Activated T-helper 17 cell treated with anti-CD3 and anti-CD28 coated beads, Interleukin-2, amount 50 U/mL, for 72 hours (primary cell): ENCODE measurements at regions not wholly inside any gene's neighbourhood (a gene's known extent, or its start where the extent isn't known, plus 50 kb on each side); places are given as distances from the start of the nearest gene placed in this dataset.

Experiments used
- ATAC-seq: fragments of 150-1000 bp; cut with Tn5 transposase; replicated peaks from 2 replicates; pipeline ENCODE4 v1.10.0; 2021; ENCODE audit warnings: mild to moderate bottlenecking, moderate library complexity
- H3K27ac Mint-ChIP-seq: one replicate; pipeline ENCODE4 v1.8.0; 2022; ENCODE audit warnings: mixed read lengths
- H3K27me3 Mint-ChIP-seq: one replicate; pipeline ENCODE4 v1.8.0; 2022; ENCODE audit warnings: mixed read lengths
- H3K36me3 Mint-ChIP-seq: one replicate; pipeline ENCODE4 v1.8.0; 2022; ENCODE audit warnings: low read depth, mild to moderate bottlenecking, mixed read lengths
- H3K4me1 Mint-ChIP-seq: one replicate; pipeline ENCODE4 v1.8.0; 2022; ENCODE audit warnings: mixed read lengths
- H3K4me3 Mint-ChIP-seq: one replicate; pipeline ENCODE4 v1.8.0; 2022; ENCODE audit warnings: mild to moderate bottlenecking, mixed read lengths
- H3K9me3 Mint-ChIP-seq: one replicate; pipeline ENCODE4 v1.8.0; 2022; ENCODE audit warnings: mixed read lengths

DNA sequence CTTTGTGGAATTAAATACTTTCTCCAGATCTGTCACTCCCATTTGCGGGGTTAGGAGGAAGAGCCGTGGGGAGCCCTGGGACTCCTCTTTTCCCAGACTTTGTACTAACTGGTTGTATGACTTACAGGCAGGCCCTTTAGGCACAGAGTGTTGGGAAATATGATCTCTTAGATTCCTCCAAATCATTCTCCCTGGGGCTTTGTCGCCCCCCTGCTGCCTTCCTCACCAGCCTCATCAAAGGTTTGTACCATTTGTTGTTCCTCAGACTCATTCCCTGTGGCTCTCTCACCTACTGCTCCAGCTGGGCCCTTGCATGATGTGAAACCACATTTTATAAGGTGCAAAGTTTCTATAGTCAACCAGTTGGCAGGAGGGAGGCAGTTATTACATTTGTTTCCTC lies 56.4 kb downstream of the CRYGS start:
- H3K9me3 Mint-ChIP-seq, result no peaks in the 10 kb centered on the region
- H3K27ac Mint-ChIP-seq, result no peak overlapping the region
- H3K27me3 Mint-ChIP-seq, result no peaks in the 10 kb centered on the region
- H3K4me1 Mint-ChIP-seq, result no peaks in the 10 kb centered on the region
- no peak for ATAC-seq
- H3K4me3 Mint-ChIP-seq, result no peak overlapping the region
- H3K36me3 Mint-ChIP-seq, result no peaks in the 10 kb centered on the region

DNA sequence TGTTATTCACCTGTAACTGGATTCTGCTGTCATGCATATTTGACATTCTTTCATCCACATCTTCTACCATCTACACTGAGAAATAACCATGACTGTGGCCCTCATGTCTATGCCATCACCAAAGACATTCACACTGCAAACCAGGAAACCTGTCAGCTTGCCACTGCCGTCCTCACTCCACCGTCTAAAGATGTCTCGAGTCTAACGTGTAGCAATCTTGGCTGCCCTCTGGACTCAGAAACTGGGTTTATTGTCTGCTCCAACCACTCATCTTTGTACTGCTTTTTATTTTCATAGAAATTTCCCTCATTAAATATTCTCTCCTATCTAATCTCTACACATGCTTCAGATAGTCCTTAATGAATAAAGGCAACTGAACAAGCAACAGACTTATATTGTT lies 57.1 kb downstream of the CRYGS start:
- ATAC-seq, result no peak
- no peaks in the 10 kb centered on the region for H3K9me3 Mint-ChIP-seq
- H3K4me1 Mint-ChIP-seq, result no peaks in the 10 kb centered on the region
- no peak overlapping the region for H3K4me3 Mint-ChIP-seq
- no peak overlapping the region for H3K27ac Mint-ChIP-seq
- no peaks in the 10 kb centered on the region for H3K27me3 Mint-ChIP-seq
- no peaks in the 10 kb centered on the region for H3K36me3 Mint-ChIP-seq

DNA sequence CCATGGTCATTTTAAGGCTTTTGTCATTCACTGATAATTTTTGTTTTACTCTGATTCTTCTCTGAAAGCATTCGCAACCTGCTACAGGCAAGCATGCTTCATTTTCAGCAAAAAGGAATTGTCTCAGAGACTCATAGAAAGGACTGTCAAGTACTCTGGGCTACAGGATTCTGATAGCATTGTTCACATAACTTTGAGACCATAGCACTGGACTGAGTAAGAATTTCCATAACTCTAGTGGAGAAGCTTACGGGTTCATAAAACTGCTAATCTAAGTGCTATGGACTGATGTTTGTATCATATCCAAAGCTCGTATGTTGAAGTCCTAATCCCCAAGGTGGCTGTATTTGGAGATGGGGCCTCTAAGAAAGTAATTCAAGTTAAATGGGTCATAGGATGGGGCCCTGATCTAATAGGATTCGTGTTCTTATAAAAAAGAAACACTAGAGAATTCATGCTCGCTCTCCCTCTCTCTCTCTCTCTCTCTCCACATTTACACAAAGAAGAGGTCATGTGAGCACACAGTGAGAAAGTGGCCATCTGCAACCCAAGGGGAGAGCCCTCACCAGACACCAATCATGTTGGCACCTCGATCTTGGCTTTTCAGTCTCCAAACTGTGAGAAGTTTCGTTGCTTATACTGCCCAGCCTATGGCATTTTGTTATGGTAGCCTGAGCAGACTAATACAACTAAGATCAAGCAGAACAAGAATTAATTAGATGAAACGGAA lies 60.4 kb downstream of the CRYGS start:
- Mint-ChIP-seq H3K4me1 (peaks cover 5% of the 10 kb centered on the region), H3K9me3 (no peaks in the 10 kb centered on the region), H3K27ac (no peak overlapping the region), H3K27me3 (no peaks in the 10 kb centered on the region), H3K36me3 (no peaks in the 10 kb centered on the region), H3K4me3 (no peak overlapping the region)
- no peak for ATAC-seq

DNA sequence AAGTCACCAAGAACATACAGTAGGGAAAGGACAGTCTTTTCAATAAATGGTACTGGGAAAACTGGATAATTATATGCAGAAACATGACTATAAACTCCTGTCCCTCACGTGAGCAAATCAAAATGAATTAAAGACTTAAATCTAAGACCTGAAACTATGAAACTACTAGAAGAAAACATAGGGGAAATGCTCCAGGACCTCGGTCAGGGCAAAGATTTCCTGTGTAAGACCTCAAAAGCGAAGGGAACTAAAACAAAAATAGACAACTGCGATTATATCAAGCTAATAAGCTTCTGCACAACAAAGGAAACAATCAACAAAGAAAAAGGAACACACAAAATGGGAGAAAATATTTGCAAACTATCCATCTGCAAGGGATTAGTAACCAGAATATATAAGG lies 62.7 kb downstream of the CRYGS start:
- Mint-ChIP-seq H3K36me3 (no peaks in the 10 kb centered on the region), H3K27ac (no peak overlapping the region), H3K9me3 (no peaks in the 10 kb centered on the region), H3K4me3 (no peak overlapping the region), H3K27me3 (no peaks in the 10 kb centered on the region), H3K4me1 (peaks cover 5% of the 10 kb centered on the region)
- ATAC-seq, result no peak

DNA sequence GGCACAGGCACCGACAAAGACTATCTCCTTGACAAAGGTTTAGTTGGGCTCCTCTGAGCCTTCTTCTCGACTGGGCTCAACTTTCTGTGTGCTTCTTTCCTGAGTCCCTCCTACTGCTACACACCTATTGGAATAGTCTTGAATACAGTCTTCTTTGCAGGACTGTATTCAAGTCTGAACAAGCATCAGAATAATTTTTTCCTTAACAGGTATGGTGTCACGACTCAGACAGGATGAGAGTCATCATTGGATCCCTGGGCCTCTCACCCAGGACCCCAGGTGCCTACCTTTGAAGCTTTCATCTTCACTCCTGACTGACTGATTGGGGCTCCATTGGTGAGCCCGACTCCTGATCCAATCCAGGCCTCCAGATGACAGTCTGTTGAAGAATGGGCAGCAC lies 66.3 kb downstream of the CRYGS start:
- H3K27ac Mint-ChIP-seq, result peak overlapping the region; percentile 79
- ATAC-seq, result no peak
- no peaks in the 10 kb centered on the region for H3K36me3 Mint-ChIP-seq
- no peaks in the 10 kb centered on the region for H3K27me3 Mint-ChIP-seq
- peak overlapping the region; percentile 43 for H3K4me3 Mint-ChIP-seq
- H3K4me1 Mint-ChIP-seq, result peaks cover 6% of the 10 kb centered on the region
- no peaks in the 10 kb centered on the region for H3K9me3 Mint-ChIP-seq

DNA sequence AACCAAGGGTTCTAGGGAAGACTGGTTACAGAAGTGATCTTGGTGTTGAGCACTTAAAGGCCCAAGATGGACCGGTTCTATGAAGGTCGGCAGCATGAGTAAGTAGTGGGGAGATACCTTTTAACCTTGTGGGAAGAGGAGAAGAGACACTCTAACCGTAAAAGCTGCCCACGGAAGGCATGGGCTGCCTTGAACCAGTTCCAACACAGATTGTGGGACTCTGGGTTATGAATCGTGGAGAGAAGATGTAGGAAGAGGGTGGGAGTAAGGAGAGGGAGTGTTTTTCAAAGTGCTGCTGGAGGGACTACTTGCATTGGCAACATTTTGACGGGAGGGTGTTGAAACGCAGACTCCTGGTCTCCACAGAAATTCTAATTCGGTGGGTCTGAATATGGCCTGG lies 67.1 kb downstream of the CRYGS start:
- H3K4me3 Mint-ChIP-seq, result peak overlapping the region; percentile 43
- no peaks in the 10 kb centered on the region for H3K36me3 Mint-ChIP-seq
- H3K27ac Mint-ChIP-seq, result peak overlapping the region; percentile 79
- no peaks in the 10 kb centered on the region for H3K27me3 Mint-ChIP-seq
- peak; percentile 46 for ATAC-seq
- H3K4me1 Mint-ChIP-seq, result peaks cover 11% of the 10 kb centered on the region
- no peaks in the 10 kb centered on the region for H3K9me3 Mint-ChIP-seq

DNA sequence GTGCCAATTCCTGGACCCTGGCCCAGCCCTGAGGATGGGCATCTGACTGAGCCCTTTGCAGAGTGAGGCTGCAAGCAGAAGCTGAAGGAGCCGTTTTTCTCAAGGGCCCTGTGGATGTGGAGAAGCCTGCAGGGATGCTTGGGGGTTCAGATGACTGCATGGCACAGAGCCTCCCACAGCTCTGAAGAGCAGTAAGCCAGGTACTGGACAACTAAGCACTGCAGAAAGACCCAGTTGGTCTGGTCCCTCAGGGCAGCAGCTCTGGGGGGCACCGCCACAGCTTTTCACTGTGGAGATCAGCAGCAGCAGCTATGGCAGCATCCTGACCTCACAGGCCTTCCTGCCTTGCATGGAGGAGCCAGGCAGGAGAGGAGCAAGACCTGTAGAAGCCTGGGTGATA lies 67.6 kb downstream of the CRYGS start:
- no peaks in the 10 kb centered on the region for H3K27me3 Mint-ChIP-seq
- peaks cover 9% of the 10 kb centered on the region for H3K4me1 Mint-ChIP-seq
- ATAC-seq, result peak; percentile 42
- peak overlapping the region; percentile 43 for H3K4me3 Mint-ChIP-seq
- H3K36me3 Mint-ChIP-seq, result no peaks in the 10 kb centered on the region
- peak overlapping the region; percentile 79 for H3K27ac Mint-ChIP-seq
- no peaks in the 10 kb centered on the region for H3K9me3 Mint-ChIP-seq

DNA sequence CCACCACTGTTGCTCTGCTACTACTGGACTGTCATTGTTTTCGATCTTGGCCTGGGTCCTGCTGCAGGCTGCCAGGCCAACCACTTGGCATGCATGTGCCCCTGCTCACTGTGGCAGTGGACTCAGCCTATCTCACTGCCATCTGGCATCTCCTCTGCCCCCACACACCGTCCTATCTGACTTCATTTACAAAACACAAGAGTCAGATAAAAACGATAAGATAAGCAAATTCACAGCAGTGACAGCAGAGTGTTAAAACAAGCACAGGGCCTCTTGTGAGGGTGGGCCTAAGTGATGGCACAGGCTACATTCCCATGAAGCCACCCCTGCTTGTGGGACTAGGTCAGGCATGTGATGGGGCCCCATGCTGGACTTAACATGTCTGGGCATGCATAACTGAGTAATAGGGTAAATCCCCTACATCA lies 68.1 kb downstream of the CRYGS start:
- Mint-ChIP-seq H3K9me3 (no peaks in the 10 kb centered on the region), H3K27ac (peak overlapping the region; percentile 79), H3K36me3 (no peaks in the 10 kb centered on the region), H3K27me3 (no peaks in the 10 kb centered on the region), H3K4me1 (peaks cover 6% of the 10 kb centered on the region), H3K4me3 (peak overlapping the region; percentile 43)
- peak; percentile 68 for ATAC-seq

DNA sequence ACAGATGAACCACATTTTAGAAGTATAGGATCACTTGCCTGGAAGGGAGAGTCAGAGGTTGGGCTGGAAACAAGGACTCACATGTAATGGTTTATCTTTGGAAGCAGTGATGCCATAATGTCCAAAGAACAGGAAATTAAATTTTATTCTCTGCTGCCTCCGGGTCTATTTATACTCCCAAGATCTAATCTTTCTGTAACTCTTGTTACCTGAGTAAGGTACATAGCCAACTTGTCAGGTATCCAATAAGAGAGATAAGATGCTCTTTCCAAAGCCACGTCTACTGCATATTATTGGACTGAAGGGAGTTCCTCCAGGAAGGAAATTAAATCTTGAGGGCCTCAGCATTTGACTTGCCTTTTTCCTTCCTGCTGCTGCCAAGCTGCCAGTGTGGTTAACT lies 71.0 kb downstream of the CRYGS start:
- Mint-ChIP-seq H3K27me3 (peaks cover 3% of the 10 kb centered on the region), H3K9me3 (no peaks in the 10 kb centered on the region), H3K36me3 (no peaks in the 10 kb centered on the region), H3K27ac (peak overlapping the region; percentile 84), H3K4me3 (no peak overlapping the region), H3K4me1 (peaks cover 6% of the 10 kb centered on the region)
- no peak for ATAC-seq

DNA sequence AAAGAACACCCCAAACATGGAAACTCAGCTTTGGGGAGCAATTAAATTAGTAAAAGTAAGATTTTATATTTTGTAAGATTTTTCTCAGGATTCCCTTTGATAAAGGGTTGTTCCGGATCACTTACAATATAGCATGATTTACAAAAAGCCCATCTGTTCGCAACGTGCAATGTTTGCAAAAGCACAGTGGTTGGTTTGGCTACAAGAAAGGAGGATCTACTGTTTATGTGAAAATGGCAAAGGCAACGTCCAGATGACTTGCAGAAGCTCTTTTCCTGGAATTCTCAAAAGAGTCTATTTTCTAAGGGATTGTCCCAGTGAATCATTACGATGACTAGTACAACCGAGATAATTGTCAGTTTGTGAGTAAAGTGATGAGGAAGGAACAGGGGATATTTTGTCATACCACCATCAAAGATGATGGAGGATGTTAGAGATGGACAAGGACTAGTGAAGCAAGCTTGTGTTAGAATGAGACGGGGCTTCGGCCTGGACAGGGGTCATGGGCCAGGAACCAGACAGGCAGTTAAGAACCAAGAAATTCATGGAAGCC lies 71.6 kb downstream of the CRYGS start:
- Mint-ChIP-seq H3K36me3 (no peaks in the 10 kb centered on the region), H3K4me1 (peaks cover 6% of the 10 kb centered on the region), H3K9me3 (no peaks in the 10 kb centered on the region), H3K4me3 (no peak overlapping the region), H3K27me3 (peaks cover 3% of the 10 kb centered on the region), H3K27ac (peak overlapping the region; percentile 84)
- ATAC-seq, result peak; percentile 62

DNA sequence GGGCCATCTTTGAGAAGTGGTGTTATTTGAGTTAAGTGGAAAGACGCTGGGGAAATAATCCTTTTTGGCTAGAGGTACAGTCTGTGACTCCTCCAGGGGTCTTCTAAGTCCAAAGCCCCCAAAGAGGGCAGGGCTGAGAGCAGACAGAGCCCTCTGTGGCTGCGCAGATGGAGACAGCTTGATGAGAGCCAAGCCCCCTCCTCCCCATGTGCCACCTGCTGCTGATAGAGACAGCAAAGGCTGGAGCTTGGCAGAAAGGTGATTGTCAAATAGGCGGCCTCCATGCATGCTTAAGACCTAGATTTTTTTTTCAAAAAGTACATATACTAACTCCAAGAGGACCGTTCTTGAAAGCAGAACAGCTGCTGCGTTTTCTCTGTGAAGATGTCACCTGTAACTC lies 72.4 kb downstream of the CRYGS start:
- Mint-ChIP-seq H3K36me3 (no peaks in the 10 kb centered on the region), H3K27me3 (peaks cover 3% of the 10 kb centered on the region), H3K4me1 (peaks cover 6% of the 10 kb centered on the region), H3K9me3 (no peaks in the 10 kb centered on the region), H3K27ac (no peak overlapping the region), H3K4me3 (no peak overlapping the region)
- ATAC-seq, result no peak

DNA sequence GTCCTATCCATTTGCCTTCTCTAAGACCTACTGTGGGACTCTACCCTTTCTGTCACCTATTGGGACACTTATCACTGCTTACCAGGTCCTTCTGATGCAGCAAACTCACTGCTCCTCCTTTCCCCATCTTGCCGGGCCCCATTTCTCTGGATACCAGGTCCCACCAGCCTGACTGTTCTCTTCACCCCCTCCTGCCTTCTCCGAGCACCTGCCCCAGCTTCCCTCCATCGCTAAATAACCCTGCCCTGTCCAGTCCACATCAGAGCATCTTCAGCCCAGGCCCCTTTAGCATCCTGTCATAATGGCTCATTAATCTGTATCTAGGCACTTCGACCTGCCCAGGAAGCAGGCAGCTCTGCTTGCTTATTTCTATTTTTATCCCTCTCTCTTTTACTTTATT lies 74.7 kb downstream of the CRYGS start:
- no peaks in the 10 kb centered on the region for H3K36me3 Mint-ChIP-seq
- H3K27me3 Mint-ChIP-seq, result peaks cover 3% of the 10 kb centered on the region
- no peak for ATAC-seq
- peak overlapping the region; percentile 7 for H3K27ac Mint-ChIP-seq
- H3K9me3 Mint-ChIP-seq, result no peaks in the 10 kb centered on the region
- H3K4me3 Mint-ChIP-seq, result no peak overlapping the region
- H3K4me1 Mint-ChIP-seq, result peaks cover 6% of the 10 kb centered on the region

DNA sequence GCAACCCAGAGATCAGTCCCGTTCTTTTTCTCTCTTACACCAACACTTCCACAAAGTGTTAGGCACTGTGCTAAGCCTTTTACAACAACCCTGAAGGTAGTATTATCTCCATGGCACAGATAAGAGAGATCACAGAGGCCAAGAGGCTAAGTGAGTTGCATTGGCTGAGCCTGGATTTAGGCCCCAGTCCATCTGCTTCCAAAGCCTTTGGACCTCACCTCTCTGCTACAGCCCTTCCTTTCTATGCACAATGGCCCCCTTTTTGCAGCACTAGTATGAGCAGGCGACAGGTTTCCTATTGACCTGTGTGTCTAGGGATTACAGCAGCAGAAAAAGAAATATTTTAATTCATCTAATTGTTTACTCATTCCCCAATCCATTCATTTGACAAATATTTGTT lies 76.2 kb downstream of the CRYGS start:
- H3K27ac Mint-ChIP-seq, result no peak overlapping the region
- peaks cover 3% of the 10 kb centered on the region for H3K27me3 Mint-ChIP-seq
- H3K4me3 Mint-ChIP-seq, result no peak overlapping the region
- H3K9me3 Mint-ChIP-seq, result no peaks in the 10 kb centered on the region
- ATAC-seq, result no peak
- H3K36me3 Mint-ChIP-seq, result no peaks in the 10 kb centered on the region
- H3K4me1 Mint-ChIP-seq, result peaks cover 11% of the 10 kb centered on the region

DNA sequence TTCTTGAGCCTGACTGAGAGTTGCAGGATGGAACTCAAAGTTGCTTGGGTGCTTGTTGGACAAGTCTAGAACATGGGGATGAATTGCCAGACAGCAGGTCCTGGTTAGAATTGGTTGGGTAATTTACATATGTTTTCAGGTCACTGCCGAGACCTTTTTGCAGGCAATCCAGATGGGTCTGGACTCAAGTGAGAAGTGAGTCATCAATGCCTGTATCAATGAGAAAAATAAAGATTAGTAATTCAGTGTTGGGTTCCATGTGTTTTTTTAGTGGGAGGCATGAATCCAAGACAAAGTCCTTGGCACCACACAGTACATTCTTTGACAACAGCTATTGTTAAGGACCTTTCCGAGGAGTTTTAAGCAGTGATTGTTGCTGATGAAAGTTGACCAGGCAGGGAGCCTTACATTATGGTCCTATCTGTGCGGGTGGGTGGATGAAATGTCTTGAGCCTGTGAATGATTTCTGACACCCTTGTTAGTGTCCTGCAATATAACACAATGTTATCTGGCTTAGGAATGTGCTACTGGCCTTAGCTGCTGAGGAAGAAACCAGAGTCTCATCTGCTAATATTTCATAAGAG lies 77.7 kb downstream of the CRYGS start:
- Mint-ChIP-seq H3K4me3 (no peak overlapping the region), H3K27me3 (peaks cover 3% of the 10 kb centered on the region), H3K4me1 (peaks cover 5% of the 10 kb centered on the region), H3K9me3 (no peaks in the 10 kb centered on the region), H3K36me3 (no peaks in the 10 kb centered on the region), H3K27ac (no peak overlapping the region)
- no peak for ATAC-seq

DNA sequence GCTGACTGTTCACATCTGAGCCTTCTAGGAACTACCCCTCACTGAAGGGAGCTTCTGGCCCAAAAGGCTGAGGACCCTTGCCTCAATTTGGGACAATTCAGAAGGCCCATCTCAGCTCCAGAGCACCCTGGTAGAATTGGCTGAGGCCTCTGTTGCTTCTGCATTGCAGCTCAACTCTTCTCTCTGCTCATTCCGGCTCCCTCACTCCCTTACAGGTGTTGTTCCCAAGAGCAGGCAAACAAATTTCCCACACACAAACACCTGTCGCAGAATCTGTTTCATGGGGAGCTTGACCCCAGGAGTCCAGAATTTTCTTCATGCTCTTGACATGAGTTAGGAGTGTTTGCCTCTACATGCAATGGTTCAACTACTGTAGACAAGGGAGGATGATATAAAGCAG lies 78.7 kb downstream of the CRYGS start:
- no peak overlapping the region for H3K27ac Mint-ChIP-seq
- H3K4me1 Mint-ChIP-seq, result peaks cover 11% of the 10 kb centered on the region
- ATAC-seq, result no peak
- no peaks in the 10 kb centered on the region for H3K36me3 Mint-ChIP-seq
- H3K27me3 Mint-ChIP-seq, result peaks cover 3% of the 10 kb centered on the region
- no peak overlapping the region for H3K4me3 Mint-ChIP-seq
- no peaks in the 10 kb centered on the region for H3K9me3 Mint-ChIP-seq
